SK-N-SH (cell line): ENCODE measurements at regions not wholly inside any gene's neighbourhood (a gene's known extent, or its start where the extent isn't known, plus 50 kb on each side); places are given as distances from the start of the nearest gene placed in this dataset.

ENCODE experiments used
- CTCF ChIA-PET: fragments of 300-600, 350-600 bp; formaldehyde crosslinking; extraction: SDS; loops from one replicate; lab custom pipeline; 2021; lab: Yijun Ruan, JAX
- POLR2A ChIA-PET: fragments of 350-600 bp; sonication (Branson Sonifier 250); formaldehyde crosslinking; extraction: SDS; loops from one replicate; lab custom pipeline; 2020; ENCODE audit warnings: antibody characterized with exemption, inconsistent platforms; lab: Yijun Ruan, JAX
- DNase-seq: peaks from one replicate; pipeline ENCODE4 v3.0.0; 2012
- H2AFZ ChIP-seq: fragments of 200-600 bp; sonication (generic); 2 replicates; pipeline ENCODE4 v1.8.1; 2016; ENCODE audit warnings: antibody characterized with exemption, mild to moderate bottlenecking, low read depth
- H3F3A ChIP-seq: fragments of 200-600 bp; sonication (generic); replicated peaks from 2 replicates; pipeline ENCODE3; 2016; ENCODE audit warnings: antibody characterized with exemption, mild to moderate bottlenecking; ENCODE audit not compliant: insufficient read depth
- H3K27ac ChIP-seq, 2 experiments: fragments of 200-500 bp in 1 of 2; fragments of 200-600 bp in 1 of 2; sonication (Bioruptor generic) in 1 of 2; sonication (generic), shearing (Covaris generic) in 1 of 2; 2 replicates each; pipeline versions ENCODE4 v1.5.1 to v1.6.1; 2014 to 2016; ENCODE audit warnings: low read depth in 2 of 2, inconsistent platforms in 1 of 2, low read length in 1 of 2, mild to moderate bottlenecking in 1 of 2, mixed read lengths in 1 of 2
- H3K27me3 ChIP-seq: fragments of 200-600 bp; sonication (generic), shearing (Covaris generic); 2 replicates; pipeline ENCODE4 v1.6.1; 2016; ENCODE audit warnings: mixed run types; ENCODE audit not compliant: insufficient read depth
- H3K36me3 ChIP-seq, 2 experiments: fragments of 200-500 bp in 1 of 2; fragments of 200-600 bp in 1 of 2; sonication (Bioruptor generic) in 1 of 2; sonication (generic) in 1 of 2; replicated peaks in 1 of 2; 2 replicates each; pipeline versions ENCODE3 to v1.5.1; 2014 to 2016; ENCODE audit warnings: low read length in 1 of 2, mild to moderate bottlenecking in 1 of 2; ENCODE audit not compliant: insufficient read depth in 2 of 2, control insufficient read depth in 1 of 2
- H3K4me1 ChIP-seq, 2 experiments: fragments of 200-500 bp in 1 of 2; fragments of 200-600 bp in 1 of 2; sonication (Bioruptor generic) in 1 of 2; sonication (generic), shearing (Covaris generic) in 1 of 2; 2 replicates each; pipeline versions ENCODE4 v1.5.1 to v1.6.1; 2014 to 2016; ENCODE audit warnings: low read depth in 1 of 2, low read length in 1 of 2, mixed run types in 1 of 2; ENCODE audit not compliant: insufficient read depth in 2 of 2, control insufficient read depth in 1 of 2
- H3K4me2 ChIP-seq: fragments of 200-600 bp; sonication (generic), shearing (Covaris generic); 2 replicates; pipeline ENCODE4 v1.6.1; 2017; ENCODE audit warnings: mixed run types
- H3K4me3 ChIP-seq, 2 experiments: fragments of 200-500 bp in 1 of 2; fragments of 200-600 bp in 1 of 2; sonication (Bioruptor generic) in 1 of 2; sonication (generic), shearing (Covaris generic) in 1 of 2; 2 replicates each; pipeline versions ENCODE4 v1.5.1 to v1.8.1; 2014 to 2016; ENCODE audit warnings: low read depth in 2 of 2, inconsistent platforms in 1 of 2, low read length in 1 of 2, mild to moderate bottlenecking in 1 of 2, mixed read lengths in 1 of 2, moderate library complexity in 1 of 2
- H3K79me2 ChIP-seq: fragments of 200-600 bp; sonication (generic); 2 replicates; pipeline ENCODE4 v1.8.1; 2017; ENCODE audit warnings: mild to moderate bottlenecking; ENCODE audit not compliant: insufficient read depth
- H3K9ac ChIP-seq: fragments of 200-600 bp; sonication (generic); 2 replicates; pipeline ENCODE4 v1.6.1; 2017; ENCODE audit warnings: mixed run types
- H3K9me2 ChIP-seq: fragments of 200-600 bp; sonication (generic); 2 replicates; pipeline ENCODE4 v1.6.1; 2017; ENCODE audit warnings: mixed run types
- H3K9me3 ChIP-seq: fragments of 200-600 bp; sonication (generic); 2 replicates; pipeline ENCODE4 v1.6.1; 2017; ENCODE audit warnings: mixed run types, mild to moderate bottlenecking, moderate library complexity
- H4K20me1 ChIP-seq: fragments of 200-600 bp; sonication (generic); 2 replicates; pipeline ENCODE4 v1.6.1; 2017; ENCODE audit warnings: mild to moderate bottlenecking, mixed run types; ENCODE audit not compliant: insufficient read depth
- CTCF ChIP-seq: fragments of 200-600 bp; sonication (generic); IDR thresholded peaks from 2 replicates; pipeline ENCODE4 v1.6.1; 2017; ENCODE audit warnings: antibody characterized with exemption, mild to moderate bottlenecking, moderate library complexity
- ELF1 ChIP-seq: IDR thresholded peaks from 2 replicates; pipeline ENCODE4 v1.4.0; 2012
- EP300 ChIP-seq, 2 experiments: IDR thresholded peaks; 2 replicates each; pipeline versions ENCODE4 v1.4.0 to v1.6.1; 2012; ENCODE audit warnings: borderline replicate concordance in 1 of 2, low read depth in 1 of 2, low read length in 1 of 2
- EZH2phosphoT487 ChIP-seq: fragments of 200-600 bp; sonication (generic); IDR thresholded peaks from 2 replicates; pipeline ENCODE4 v1.6.1; 2017; ENCODE audit warnings: low read depth, mixed run types, mild to moderate bottlenecking, antibody characterized with exemption, moderate library complexity, borderline replicate concordance
- FOXM1 ChIP-seq: IDR thresholded peaks from 2 replicates; pipeline ENCODE4 v1.4.0; 2012; ENCODE audit warnings: low read depth, mild to moderate bottlenecking
- GATA2 ChIP-seq: sonication (generic); formaldehyde crosslinking; IDR thresholded peaks from 2 replicates; pipeline ENCODE4 v1.5.0; 2020; ENCODE audit warnings: mild to moderate bottlenecking, missing genetic modification reagents
- NFIC ChIP-seq: IDR thresholded peaks from 2 replicates; pipeline ENCODE4 v1.4.0; 2012; ENCODE audit warnings: borderline replicate concordance
- RAD21 ChIP-seq: IDR thresholded peaks from 2 replicates; pipeline ENCODE4 v1.6.1; 2012; ENCODE audit warnings: mild to moderate bottlenecking, low read length
- RCOR1 ChIP-seq: fragments of 150-350 bp; IDR thresholded peaks from 2 replicates; pipeline ENCODE4 v1.6.1; 2017; ENCODE audit warnings: antibody characterized with exemption, low read length
- RFX5 ChIP-seq: IDR thresholded peaks from 2 replicates; pipeline ENCODE4 v1.6.1; 2012; ENCODE audit warnings: mild to moderate bottlenecking, improper control_type of control experiment, low read length
- SIN3A ChIP-seq: IDR thresholded peaks from 2 replicates; pipeline ENCODE4 v1.6.1; 2012; ENCODE audit warnings: low read depth, mild to moderate bottlenecking, low read length, moderate library complexity, borderline replicate concordance
- SMC3 ChIP-seq: IDR thresholded peaks from 2 replicates; pipeline ENCODE4 v1.6.1; 2012; ENCODE audit warnings: low read depth, low read length, improper control_type of control experiment
- TCF12 ChIP-seq: IDR thresholded peaks from 2 replicates; pipeline ENCODE4 v1.4.0; 2012
- TEAD4 ChIP-seq: IDR thresholded peaks from 2 replicates; pipeline ENCODE4 v1.4.0; 2012; ENCODE audit warnings: mild to moderate bottlenecking, borderline replicate concordance; ENCODE audit not compliant: insufficient read depth
- USF1 ChIP-seq: IDR thresholded peaks from 2 replicates; pipeline ENCODE4 v1.4.0; 2012; ENCODE audit warnings: low read depth, borderline replicate concordance
- USF2 ChIP-seq: fragments of 150-350 bp; IDR thresholded peaks from 2 replicates; pipeline ENCODE4 v1.6.1; 2017; ENCODE audit warnings: antibody characterized with exemption, low read length, low read depth, borderline replicate concordance
- ZBTB33 ChIP-seq: IDR thresholded peaks from 2 replicates; pipeline ENCODE4 v1.4.0; 2012; ENCODE audit warnings: low read depth, borderline replicate concordance
- WGBS: methylation state at CpG from one replicate; pipeline ENCODE4 v1.1.6; 2017; ENCODE audit warnings: low lambda C conversion rate; 5-methylcytosine and 5-hydroxymethylcytosine counted together

- CTCF ChIA-PET, result interaction anchor here (1.2 kb wide), 1 partner anchor 17 kb away, joined by 3 read pairs; no protein-coding TSS in a partner anchor
- WGBS, result no CpG with 5 or more reads among the region's 5 CpGs
These were observed 1089.8 kb downstream of the PCDH18 start for GRCh38 chr4:136442447-136442846.

More at GRCh38 chr4:136442447-136442846, 1089.8 kb downstream of the PCDH18 start:
- H3K9me3 ChIP-seq, result no peaks in the 10 kb centered on the region
- H4K20me1 ChIP-seq, result no peaks in the 10 kb centered on the region
- no peaks in the 10 kb centered on the region for H3K79me2 ChIP-seq
- H3K36me3 ChIP-seq, result no peaks in the 10 kb centered on the region
- H3K4me1 ChIP-seq, result no peaks in the 10 kb centered on the region
- DNase-seq, result no peak
- no peak overlapping the region for H3K9ac ChIP-seq
- no peaks in the 10 kb centered on the region for H3K27me3 ChIP-seq
- H3K27ac ChIP-seq, result no peak overlapping the region
- POLR2A ChIA-PET, result no interaction called here
- H3K4me2 ChIP-seq, result no peak overlapping the region
- H3K4me3 ChIP-seq, result no peak overlapping the region
- H3K9me2 ChIP-seq, result no peaks in the 10 kb centered on the region
- no peaks in the 10 kb centered on the region for H3F3A ChIP-seq
- no peak overlapping the region for H2AFZ ChIP-seq
- TF ChIP-seq RFX5 (no peak), CTCF (no peak), TCF12 (no peak), ELF1 (no peak), FOXM1 (no peak), TEAD4 (no peak), NFIC (no peak), USF2 (no peak), SMC3 (no peak), EP300 (IDR thresholded peaks at IDR 0.05; ENCODE audit: borderline replicate concordance in 1 of 2, low read depth in 1 of 2, low read length in 1 of 2) (no peak), SIN3A (no peak), RCOR1 (no peak), USF1 (no peak), EZH2phosphoT487 (no peak), ZBTB33 (no peak), GATA2 (no peak), RAD21 (no peak)
